ENCODE measurements at regions not wholly inside any gene's neighbourhood (a gene's known extent, or its start where the extent isn't known, plus 50 kb on each side); places are given as distances from the start of the nearest gene placed in this dataset.

GRCh38 chr4:36494747-36495146 is 213.3 kb downstream of the DTHD1 start:
- DNase-seq: no peak

DNA sequence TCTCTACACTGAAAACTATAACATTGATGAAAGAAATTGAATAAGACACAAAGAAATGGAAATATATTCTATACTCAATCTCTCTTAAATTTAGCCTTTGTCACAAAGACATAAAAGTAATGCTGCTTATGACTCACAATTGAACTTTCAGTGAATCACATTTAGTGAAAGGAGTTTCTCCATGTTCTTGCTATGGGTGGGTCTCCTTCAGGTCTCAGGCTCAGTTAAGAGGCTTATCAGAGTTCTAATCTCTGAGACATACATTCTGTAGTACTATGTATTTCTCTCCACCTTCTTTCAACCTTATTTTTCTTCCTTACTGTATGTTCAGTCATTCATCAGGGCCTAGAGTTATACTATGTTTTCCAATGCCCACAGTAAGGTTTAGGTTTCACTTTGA is 220.9 kb downstream of the DTHD1 start:
- no peak for DNase-seq

DNA sequence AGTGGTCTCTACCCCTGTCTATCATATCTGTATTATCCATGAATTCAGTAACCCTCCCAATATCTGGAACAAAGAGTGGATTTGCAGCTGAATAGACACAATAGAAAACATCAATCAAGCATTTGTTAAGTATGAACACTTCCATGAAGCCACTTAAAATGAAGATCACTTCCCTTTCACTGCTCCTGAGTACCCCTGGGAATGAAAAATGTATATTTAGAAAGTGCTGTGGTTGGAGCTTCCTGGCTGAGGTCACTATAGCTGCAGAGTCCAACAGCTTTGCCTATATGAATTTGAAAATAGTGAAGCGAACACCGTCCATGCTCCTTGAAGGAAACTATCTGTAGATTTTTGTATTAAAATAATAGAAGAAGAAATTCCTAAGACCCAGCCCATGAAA is 227.0 kb downstream of the DTHD1 start:
- no peak for DNase-seq

- no peak for DNase-seq
These were observed 228.4 kb downstream of the DTHD1 start for GRCh38 chr4:36509845-36510244.

GRCh38 chr4:36511785-36512184 is 230.4 kb downstream of the DTHD1 start:
- DNase-seq: no peak

DNA sequence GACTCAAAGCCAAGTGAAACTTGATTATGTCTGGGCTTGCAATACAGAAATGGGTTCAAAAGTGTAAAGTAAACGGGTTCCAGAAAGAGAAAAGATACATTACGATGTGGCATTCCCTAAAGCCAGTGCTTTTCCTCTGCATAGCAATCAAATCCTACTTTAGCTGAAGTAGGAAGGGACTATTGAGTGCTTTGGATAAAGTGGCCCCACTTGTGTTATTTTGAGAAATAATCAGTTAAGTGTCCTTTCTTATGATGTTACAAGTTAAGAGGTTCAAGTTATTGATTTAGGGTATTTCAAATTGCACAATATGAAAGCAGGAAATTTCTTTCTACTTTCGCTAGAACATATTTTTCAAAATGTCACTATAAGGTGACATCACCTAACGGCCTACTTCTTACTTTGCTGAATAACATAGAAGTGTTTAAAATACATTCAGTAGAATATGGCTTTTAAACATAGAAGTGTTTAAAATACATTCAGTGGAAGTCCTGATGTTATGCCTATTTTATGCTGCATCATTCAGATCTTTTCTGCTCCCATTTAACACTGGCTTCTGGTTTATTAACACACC is 235.2 kb downstream of the DTHD1 start:
- DNase-seq: no peak

DNA sequence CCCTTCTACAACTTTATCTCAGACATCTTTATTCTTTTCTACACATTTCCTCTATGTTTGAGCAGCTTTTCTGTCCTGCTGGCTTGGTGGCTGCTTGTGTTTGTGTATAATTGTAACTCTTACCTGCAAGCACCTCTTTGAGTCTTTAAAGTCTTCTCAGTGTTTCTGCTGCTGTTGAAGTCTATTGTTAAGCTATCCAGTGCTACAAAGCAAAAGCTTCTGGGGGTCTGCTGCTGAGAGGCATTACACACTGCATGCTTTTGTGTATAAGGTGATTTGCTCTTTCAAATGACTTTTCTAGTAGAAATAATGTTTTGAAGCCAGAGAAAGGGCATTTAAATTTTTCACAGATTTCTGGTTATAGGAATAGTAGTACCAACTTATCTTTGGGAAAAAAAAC is 241.8 kb downstream of the DTHD1 start:
- DNase-seq: no peak

- DNase-seq: no peak
These were observed 251.4 kb downstream of the DTHD1 start for GRCh38 chr4:36532670-36533379.

GRCh38 chr4:36533944-36534343 is 252.5 kb downstream of the DTHD1 start:
- DNase-seq: no peak

DNA sequence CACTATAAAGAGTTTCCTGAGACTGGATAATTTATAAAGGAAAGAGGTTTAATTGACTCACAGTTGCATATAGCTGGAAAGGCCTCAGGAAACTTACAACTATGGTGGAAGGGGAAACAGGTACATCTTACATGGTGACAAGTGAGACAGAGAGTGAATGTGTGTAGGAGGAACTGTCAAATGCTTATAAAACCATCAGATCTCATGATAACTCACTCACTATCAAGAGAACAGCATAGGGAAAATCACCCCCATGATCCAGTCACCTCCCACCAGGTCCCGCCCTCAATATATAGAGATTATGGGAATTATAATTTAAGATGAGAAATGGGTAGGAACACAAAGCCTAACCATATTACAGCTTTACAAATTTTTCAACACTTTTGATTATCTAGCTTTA is 266.0 kb downstream of the DTHD1 start:
- no peak for DNase-seq

DNA sequence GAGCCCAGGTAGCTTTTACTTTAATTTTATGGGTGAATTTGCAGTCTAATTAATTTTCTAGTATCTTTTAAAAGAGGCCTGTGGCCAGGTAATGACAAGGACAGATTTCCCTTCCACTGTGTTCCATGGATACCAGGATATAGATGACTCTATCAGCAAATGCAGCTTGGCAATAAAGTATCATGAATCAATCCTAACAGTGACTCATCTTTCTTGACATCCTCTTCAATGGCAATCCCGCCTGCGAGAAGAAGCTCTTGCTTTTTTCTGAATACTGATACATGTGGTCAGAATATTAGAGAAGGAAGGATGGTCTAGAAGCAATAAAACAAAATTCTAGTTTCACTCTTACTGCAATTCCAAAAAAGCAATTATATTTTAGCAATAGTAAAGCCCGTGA is 267.8 kb downstream of the DTHD1 start:
- no peak for DNase-seq

DNA sequence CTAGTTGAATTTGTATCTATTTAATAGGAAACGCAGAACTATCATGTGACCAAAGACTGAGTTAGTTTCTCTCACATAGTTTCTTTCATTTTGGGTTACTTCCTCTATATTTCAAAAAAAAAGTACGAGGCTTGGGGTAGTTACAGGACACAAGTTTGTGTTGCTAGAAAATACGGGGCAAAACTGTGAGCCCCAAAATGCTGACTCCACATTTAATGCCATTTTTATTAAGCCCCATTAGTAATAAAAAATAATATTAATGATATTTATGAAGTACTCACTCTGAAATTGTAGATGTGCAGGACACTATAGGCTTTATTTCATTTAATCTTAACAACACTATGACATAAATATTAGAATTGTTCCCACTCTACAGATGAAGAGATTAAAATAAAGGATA is 268.6 kb downstream of the DTHD1 start:
- DNase-seq: no peak

- DNase-seq: no peak
These were observed 270.3 kb downstream of the DTHD1 start for GRCh38 chr4:36551697-36552214.

GRCh38 chr4:36553029-36553428 is 271.6 kb downstream of the DTHD1 start:
- DNase-seq: no peak

GRCh38 chr4:36553453-36553852 is 272.0 kb downstream of the DTHD1 start:
- no peak for DNase-seq

DNA sequence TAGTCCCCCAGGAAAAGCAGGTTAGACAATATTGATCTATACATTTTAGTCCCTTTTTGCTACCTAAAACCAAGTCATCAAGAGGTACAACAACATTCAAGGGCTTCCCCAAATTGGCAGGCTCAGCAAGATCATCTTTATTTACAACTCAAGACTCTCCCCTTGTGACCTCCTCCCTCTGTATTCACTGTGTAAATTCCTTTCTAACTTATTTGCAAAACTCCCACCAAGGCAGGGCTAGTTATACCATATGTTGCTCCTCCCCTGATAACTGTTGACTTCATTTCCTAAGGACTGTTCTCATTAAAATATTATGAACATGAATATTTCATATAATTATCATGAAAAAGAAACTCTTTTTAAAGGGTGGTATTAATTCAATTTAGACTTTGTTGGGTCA is 275.6 kb downstream of the DTHD1 start:
- DNase-seq: no peak

DNA sequence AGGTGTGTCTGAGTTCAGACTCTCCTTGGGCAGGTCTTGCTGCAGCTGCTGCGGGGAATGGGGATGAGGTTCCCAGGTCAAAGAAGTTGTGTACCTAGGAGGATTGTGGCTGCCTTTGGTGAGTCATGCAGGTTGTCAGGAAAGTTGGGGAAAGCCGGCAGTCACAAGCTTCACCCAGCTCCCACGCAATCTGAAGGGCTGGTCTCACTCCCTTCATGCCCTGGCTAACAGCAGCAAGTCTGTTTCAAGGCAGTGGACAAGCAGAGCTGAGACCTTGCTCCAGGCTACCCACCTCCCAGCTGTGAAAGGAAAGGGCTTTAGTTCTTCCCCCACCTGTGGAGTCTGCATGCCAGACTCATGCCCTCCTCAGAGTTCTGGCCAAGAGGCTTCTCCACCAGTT is 287.2 kb downstream of the DTHD1 start:
- no peak for DNase-seq

DNA sequence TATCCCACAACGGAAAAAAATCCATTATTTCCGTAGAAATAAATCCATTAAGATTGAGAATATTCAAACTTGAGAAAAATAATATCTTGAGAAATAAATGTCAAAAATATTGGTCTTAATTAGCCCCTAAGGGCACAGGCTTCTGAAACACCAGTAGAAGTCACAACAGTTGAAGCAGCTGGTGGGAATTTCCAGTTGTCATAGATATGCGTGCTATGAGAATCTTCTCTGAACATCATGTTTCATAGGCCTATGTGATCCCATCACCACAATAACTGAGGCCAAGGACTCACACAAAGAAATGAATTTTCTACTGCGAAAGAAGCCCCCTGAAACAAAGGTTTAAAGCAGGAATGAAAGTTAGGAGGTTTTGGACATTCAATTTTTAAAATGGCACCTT is 292.0 kb downstream of the DTHD1 start:
- DNase-seq: no peak

GRCh38 chr4:36574816-36575215 is 293.4 kb downstream of the DTHD1 start:
- no peak for DNase-seq

DNA sequence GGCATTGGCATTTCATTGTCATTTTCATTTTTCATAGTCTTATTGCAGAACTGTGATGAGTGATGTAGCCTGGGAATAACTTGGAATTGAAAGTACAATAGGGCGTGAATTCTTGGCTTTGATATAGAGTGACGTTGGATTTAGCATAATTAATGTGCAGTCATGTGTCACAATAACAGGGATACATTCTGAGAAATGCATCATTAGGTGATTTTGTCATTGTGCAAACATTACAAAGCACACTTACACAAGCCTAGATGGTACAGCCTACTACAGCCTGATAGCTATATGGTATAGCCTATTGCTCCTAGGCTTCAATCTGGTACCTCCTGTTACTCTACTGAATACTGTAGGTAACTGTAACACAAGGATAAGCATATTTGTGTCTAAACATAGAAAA is 300.8 kb downstream of the DTHD1 start:
- DNase-seq: no peak

DNA sequence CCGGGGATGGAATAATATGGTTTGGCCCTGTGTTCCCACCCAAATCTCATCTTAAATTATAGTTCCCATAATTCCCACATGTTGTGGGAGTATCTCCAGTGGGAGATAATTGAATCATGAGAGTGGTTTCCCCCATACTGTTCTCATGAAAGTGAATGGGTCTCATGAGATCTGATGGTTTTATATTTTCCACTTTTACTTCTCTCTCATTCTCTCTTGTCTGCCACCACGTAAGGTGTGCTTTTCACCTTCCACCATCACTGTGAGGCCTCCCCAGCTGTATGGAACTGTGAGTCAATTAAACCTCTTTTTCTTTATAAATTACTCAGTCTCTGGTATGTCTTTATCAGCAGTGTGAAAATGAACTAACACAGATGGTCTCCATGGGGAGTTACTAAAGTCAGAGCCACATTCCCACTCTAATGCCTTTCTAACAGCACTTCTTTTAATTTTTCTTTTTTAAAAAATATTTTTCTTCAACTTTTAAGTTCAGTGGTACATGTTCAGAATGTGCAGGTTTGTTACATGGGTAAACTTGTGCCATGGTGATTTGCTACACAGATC is 306.6 kb downstream of the DTHD1 start:
- no peak for DNase-seq

DNA sequence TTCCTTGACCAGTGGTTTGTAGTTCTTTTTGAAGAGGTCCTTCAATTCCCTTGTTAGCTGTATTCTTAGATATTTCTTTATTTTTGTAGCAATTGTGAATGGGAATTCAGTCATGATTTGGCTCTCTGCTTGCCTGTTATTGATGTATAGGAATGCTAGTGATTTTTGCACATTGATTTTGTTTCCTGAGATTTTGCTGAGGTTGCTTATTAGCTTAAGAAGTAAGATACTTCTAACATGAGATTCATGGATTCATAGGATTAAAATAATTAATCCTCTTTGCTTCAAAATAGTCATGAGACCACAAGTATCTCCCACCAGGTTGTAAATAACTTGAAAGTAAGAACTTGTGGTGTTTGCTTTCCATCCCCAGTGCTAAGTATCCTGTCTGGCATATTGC is 308.9 kb downstream of the DTHD1 start:
- DNase-seq: no peak

- DNase-seq: no peak
These were observed 320.6 kb downstream of the DTHD1 start for GRCh38 chr4:36601864-36602495.

- no peak for DNase-seq
These were observed 328.2 kb downstream of the DTHD1 start for GRCh38 chr4:36609661-36610060.
